OCI-LY7 (cell line): ENCODE measurements at regions not wholly inside any gene's neighbourhood (a gene's known extent, or its start where the extent isn't known, plus 50 kb on each side); places are given as distances from the start of the nearest gene placed in this dataset.

Source experiments
- EZH2phosphoT487 ChIP-seq: fragments of 200-600 bp; sonication (generic); IDR thresholded peaks from 2 replicates; pipeline ENCODE4 v1.6.1; 2018; ENCODE audit warnings: low read depth, borderline replicate concordance, mild to moderate bottlenecking, mixed run types, antibody characterized with exemption, low read length, moderate library complexity, mixed read lengths
- TF ChIP-seq, protein P1 (sequence below): fragments of 200-600 bp; sonication (generic); conservative IDR thresholded peaks from 2 replicates; pipeline ENCODE4 v1.5.1; 2014; ENCODE audit warnings: mild to moderate bottlenecking, antibody characterized with exemption, low read length, moderate library complexity, mixed read lengths

DNA sequence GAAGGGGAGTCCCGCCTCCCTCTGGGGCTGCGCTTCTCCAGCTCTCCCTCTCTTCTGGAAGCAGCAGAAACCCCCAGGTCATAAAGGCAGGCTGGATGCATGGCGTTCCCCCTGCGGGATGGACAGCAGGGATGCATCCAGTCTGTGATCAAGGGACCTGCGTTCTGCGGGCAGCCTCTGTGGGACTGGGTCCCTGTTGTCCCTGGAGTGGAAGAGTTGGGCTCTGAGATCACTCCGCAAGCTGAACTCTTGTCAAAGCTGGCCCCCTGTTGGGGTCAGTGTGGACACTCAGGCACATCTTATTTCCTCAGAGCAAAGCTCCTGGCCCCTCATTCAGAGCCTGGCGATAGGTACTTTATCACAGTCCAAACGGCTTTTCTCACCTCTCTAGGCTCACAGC lies 341.2 kb downstream of the PTPRU start:
- TF ChIP-seq, protein P1, sequence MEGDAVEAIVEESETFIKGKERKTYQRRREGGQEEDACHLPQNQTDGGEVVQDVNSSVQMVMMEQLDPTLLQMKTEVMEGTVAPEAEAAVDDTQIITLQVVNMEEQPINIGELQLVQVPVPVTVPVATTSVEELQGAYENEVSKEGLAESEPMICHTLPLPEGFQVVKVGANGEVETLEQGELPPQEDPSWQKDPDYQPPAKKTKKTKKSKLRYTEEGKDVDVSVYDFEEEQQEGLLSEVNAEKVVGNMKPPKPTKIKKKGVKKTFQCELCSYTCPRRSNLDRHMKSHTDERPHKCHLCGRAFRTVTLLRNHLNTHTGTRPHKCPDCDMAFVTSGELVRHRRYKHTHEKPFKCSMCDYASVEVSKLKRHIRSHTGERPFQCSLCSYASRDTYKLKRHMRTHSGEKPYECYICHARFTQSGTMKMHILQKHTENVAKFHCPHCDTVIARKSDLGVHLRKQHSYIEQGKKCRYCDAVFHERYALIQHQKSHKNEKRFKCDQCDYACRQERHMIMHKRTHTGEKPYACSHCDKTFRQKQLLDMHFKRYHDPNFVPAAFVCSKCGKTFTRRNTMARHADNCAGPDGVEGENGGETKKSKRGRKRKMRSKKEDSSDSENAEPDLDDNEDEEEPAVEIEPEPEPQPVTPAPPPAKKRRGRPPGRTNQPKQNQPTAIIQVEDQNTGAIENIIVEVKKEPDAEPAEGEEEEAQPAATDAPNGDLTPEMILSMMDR, result no peak
- no peak for TF ChIP-seq EZH2phosphoT487
